Osteoblast (primary cell): ENCODE measurements at regions not wholly inside any gene's neighbourhood (a gene's known extent, or its start where the extent isn't known, plus 50 kb on each side); places are given as distances from the start of the nearest gene placed in this dataset.

ENCODE experiments used
- DNase-seq: peaks from one replicate; pipeline ENCODE4 v3.0.0; 2011; ENCODE audit warnings: low spot score, mixed read lengths; ENCODE audit not compliant: insufficient read length; ENCODE audit errors: missing footprints
- H2AFZ ChIP-seq: 2 replicates; pipeline ENCODE4 v1.6.0; 2011; ENCODE audit warnings: mild to moderate bottlenecking, low read length
- H3K27ac ChIP-seq: 2 replicates; pipeline ENCODE4 v1.5.1; 2011; ENCODE audit warnings: mild to moderate bottlenecking, low read depth, low read length, moderate library complexity
- H3K27me3 ChIP-seq: 2 replicates; pipeline ENCODE4 v1.6.0; 2012; ENCODE audit warnings: mild to moderate bottlenecking, control low read depth, inconsistent platforms, low read length, moderate library complexity; ENCODE audit not compliant: insufficient read depth
- H3K36me3 ChIP-seq: 2 replicates; pipeline ENCODE4 v1.5.1; 2011; ENCODE audit warnings: mild to moderate bottlenecking, low read length, control low read depth, moderate library complexity; ENCODE audit not compliant: insufficient read depth
- H3K4me1 ChIP-seq: 2 replicates; pipeline ENCODE4 v1.5.1; 2011; ENCODE audit warnings: mild to moderate bottlenecking, low read length, control low read depth, moderate library complexity; ENCODE audit not compliant: insufficient read depth
- H3K4me2 ChIP-seq: 2 replicates; pipeline ENCODE4 v1.6.0; 2011; ENCODE audit warnings: mild to moderate bottlenecking, low read length; ENCODE audit not compliant: insufficient read depth
- H3K4me3 ChIP-seq: fragments of 200-600 bp; sonication (generic); 3 replicates; pipeline ENCODE4 v1.5.1; 2012; ENCODE audit warnings: mild to moderate bottlenecking, low read length, inconsistent platforms; ENCODE audit not compliant: insufficient read depth
- H3K79me2 ChIP-seq: 2 replicates; pipeline ENCODE4 v1.6.0; 2012; ENCODE audit warnings: mild to moderate bottlenecking, low read length, control low read depth, inconsistent platforms; ENCODE audit not compliant: insufficient read depth
- H3K9me3 ChIP-seq: 2 replicates; pipeline ENCODE4 v1.5.1; 2011; ENCODE audit warnings: low read depth, low read length, control low read depth
- H4K20me1 ChIP-seq: 2 replicates; pipeline ENCODE4 v1.6.0; 2012; ENCODE audit warnings: mild to moderate bottlenecking, low read length, control low read depth; ENCODE audit not compliant: insufficient read depth
- TF ChIP-seq, protein P1 (sequence below): IDR thresholded peaks from 2 replicates; pipeline ENCODE4 v1.5.1; 2011; ENCODE audit warnings: mild to moderate bottlenecking, low read depth, low read length, moderate library complexity; ENCODE audit errors: extremely low read depth

DNA sequence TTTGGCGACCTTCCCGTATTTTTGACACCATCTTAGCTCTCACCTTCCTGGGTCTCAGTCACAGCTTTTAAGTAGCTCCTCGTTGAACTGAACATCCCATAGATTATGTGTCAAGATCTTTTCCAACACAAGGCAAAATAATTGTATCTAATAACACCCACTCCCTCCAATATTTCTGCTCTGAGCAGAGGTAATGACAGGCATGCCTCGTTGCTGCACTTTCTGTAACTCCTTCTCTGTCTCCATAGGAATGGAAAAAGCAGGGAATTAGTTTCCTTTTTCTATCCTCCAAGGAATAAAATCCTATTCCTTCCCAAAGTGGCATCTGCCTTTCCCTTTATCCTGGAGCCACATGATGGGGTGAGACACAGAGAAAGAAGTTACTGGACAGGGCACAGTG is 174.0 kb upstream of the CDH20 start:
- Histone ChIP-seq H2AFZ (no peak overlapping the region), H3K9me3 (no peaks in the 10 kb centered on the region), H3K79me2 (no peaks in the 10 kb centered on the region), H3K27ac (no peak overlapping the region), H3K4me2 (no peak overlapping the region), H3K36me3 (no peaks in the 10 kb centered on the region), H4K20me1 (no peaks in the 10 kb centered on the region), H3K4me3 (no peak overlapping the region), H3K4me1 (no peaks in the 10 kb centered on the region), H3K27me3 (no peaks in the 10 kb centered on the region)
- TF ChIP-seq, protein P1, sequence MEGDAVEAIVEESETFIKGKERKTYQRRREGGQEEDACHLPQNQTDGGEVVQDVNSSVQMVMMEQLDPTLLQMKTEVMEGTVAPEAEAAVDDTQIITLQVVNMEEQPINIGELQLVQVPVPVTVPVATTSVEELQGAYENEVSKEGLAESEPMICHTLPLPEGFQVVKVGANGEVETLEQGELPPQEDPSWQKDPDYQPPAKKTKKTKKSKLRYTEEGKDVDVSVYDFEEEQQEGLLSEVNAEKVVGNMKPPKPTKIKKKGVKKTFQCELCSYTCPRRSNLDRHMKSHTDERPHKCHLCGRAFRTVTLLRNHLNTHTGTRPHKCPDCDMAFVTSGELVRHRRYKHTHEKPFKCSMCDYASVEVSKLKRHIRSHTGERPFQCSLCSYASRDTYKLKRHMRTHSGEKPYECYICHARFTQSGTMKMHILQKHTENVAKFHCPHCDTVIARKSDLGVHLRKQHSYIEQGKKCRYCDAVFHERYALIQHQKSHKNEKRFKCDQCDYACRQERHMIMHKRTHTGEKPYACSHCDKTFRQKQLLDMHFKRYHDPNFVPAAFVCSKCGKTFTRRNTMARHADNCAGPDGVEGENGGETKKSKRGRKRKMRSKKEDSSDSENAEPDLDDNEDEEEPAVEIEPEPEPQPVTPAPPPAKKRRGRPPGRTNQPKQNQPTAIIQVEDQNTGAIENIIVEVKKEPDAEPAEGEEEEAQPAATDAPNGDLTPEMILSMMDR = no peak
- DNase-seq = no peak

DNA sequence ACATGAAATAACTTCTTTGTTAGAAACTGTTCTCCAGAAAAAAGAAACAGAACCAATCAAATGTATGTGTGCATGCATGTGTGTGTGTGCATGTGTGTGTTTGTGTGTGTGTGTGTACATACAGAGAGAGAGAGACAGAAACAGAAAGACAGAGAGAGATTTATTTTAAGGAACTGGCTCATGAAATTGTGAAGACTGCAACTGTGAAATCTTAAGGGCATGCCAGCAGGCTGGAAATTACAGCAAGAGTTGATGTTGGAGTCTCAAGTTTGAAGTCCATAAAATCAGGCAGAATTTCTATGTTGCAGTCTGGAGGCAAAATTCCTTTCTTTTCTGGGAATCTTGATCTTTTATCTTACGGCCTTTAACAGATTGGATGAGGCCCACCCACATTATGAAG is 168.9 kb upstream of the CDH20 start:
- no peak overlapping the region for H3K4me3 ChIP-seq
- no peaks in the 10 kb centered on the region for H3K79me2 ChIP-seq
- TF ChIP-seq, protein P1 = no peak
- H3K36me3 ChIP-seq = no peaks in the 10 kb centered on the region
- no peak overlapping the region for H3K4me2 ChIP-seq
- no peak overlapping the region for H3K27ac ChIP-seq
- DNase-seq = no peak
- H3K27me3 ChIP-seq = no peaks in the 10 kb centered on the region
- H3K9me3 ChIP-seq = no peaks in the 10 kb centered on the region
- no peaks in the 10 kb centered on the region for H4K20me1 ChIP-seq
- no peak overlapping the region for H2AFZ ChIP-seq
- no peaks in the 10 kb centered on the region for H3K4me1 ChIP-seq

DNA sequence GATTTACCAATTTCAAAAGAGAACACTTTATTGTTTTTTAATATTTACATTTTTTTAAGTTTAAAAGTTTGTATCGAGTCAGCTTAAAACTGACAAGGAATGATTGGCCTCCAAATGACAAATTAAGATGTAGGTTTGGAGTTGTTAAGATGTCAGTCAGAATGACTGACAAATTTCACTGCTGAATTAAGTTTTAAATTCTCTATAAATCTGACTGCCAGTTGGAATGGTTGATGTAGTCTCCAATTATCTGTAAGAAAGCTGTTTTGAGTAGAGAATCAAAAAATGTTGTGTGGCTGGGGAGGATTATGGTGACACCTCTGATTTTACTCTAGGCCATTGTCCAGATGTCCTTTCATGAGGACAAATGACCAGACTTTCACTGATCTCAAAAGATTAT is 165.3 kb upstream of the CDH20 start:
- no peaks in the 10 kb centered on the region for H3K79me2 ChIP-seq
- no peak overlapping the region for H3K4me3 ChIP-seq
- no peaks in the 10 kb centered on the region for H3K4me1 ChIP-seq
- no peak overlapping the region for H2AFZ ChIP-seq
- H4K20me1 ChIP-seq = no peaks in the 10 kb centered on the region
- no peak overlapping the region for H3K4me2 ChIP-seq
- H3K36me3 ChIP-seq = no peaks in the 10 kb centered on the region
- H3K27me3 ChIP-seq = no peaks in the 10 kb centered on the region
- H3K9me3 ChIP-seq = no peaks in the 10 kb centered on the region
- H3K27ac ChIP-seq = no peak overlapping the region
- DNase-seq = no peak
- TF ChIP-seq, protein P1 = no peak

DNA sequence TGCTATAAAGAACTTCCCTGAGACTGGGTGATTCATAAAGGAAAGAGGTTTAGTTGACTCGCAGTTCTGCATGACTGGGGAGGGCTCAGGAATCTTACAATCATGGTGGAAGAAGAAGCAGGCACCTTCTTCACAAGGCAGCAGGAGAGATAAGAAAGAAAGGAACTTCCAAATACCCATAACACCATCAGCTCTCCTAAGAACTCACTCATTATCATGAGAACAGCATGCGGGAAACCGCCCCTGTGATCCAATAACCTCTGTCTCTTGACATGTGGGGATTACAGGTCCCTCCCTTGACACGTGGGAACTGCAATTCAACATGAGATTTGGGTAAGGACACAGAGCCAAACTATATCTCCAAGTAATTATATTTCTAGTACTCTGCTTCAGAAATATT is 163.8 kb upstream of the CDH20 start:
- Histone ChIP-seq H3K9me3 (no peaks in the 10 kb centered on the region), H3K27me3 (no peaks in the 10 kb centered on the region), H3K79me2 (no peaks in the 10 kb centered on the region), H3K4me1 (no peaks in the 10 kb centered on the region), H3K4me3 (no peak overlapping the region), H3K36me3 (no peaks in the 10 kb centered on the region), H2AFZ (no peak overlapping the region), H3K4me2 (no peak overlapping the region), H3K27ac (no peak overlapping the region), H4K20me1 (no peaks in the 10 kb centered on the region)
- no peak for DNase-seq
- TF ChIP-seq, protein P1 = no peak
